Left renal cortex interstitium (tissue), 4 donors: ENCODE measurements at regions not wholly inside any gene's neighbourhood (a gene's known extent, or its start where the extent isn't known, plus 50 kb on each side); places are given as distances from the start of the nearest gene placed in this dataset.

Experiments used
- DNase-seq, 4 donors: peaks; one replicate each; pipeline ENCODE4 v3.0.0-alpha.2; 2013; ENCODE audit warnings: low read depth in 4 of 4, low spot score in 2 of 4, missing footprints in 1 of 4

DNA sequence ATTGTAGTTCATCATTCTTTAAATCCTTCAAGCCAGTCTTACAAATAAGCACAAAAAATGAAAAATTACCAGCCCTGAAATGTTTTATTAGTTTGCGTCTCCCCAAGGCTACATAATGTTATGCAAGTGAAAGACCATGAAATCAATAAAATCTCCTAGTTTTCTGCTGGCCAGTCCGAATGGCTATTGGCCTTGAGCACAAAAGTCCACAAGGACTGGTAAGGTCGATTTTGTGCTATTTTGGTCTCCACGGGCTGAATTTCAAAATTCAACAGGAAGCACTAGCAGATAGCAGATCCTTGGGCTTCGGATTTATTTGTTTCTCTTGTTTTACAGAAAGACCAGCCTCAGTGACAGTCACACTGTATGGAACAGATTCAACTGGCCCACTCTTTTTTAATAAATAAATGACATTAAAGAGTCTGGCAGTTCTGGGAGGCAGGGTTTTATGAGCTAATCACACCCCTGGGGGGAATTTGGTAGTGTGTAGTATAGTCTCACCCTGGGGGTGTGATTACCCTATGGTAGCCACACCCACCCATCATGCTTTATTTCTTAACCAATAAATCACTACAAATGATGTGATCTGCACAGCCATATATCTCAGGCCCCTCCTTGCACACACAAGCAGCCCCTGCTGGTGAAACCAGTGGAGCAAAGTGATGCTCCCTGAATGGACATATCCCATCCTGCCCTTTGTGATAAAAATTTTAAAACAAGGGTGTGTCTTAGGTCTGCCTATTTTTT lies 51.1 kb upstream of the TMEM33 start:
- DNase-seq: no peak

GRCh38 chr4:41882625-41883347 lies 52.4 kb upstream of the TMEM33 start:
- DNase-seq: no peak

GRCh38 chr4:41881981-41882624 lies 53.1 kb upstream of the TMEM33 start:
- no peak for DNase-seq

DNA sequence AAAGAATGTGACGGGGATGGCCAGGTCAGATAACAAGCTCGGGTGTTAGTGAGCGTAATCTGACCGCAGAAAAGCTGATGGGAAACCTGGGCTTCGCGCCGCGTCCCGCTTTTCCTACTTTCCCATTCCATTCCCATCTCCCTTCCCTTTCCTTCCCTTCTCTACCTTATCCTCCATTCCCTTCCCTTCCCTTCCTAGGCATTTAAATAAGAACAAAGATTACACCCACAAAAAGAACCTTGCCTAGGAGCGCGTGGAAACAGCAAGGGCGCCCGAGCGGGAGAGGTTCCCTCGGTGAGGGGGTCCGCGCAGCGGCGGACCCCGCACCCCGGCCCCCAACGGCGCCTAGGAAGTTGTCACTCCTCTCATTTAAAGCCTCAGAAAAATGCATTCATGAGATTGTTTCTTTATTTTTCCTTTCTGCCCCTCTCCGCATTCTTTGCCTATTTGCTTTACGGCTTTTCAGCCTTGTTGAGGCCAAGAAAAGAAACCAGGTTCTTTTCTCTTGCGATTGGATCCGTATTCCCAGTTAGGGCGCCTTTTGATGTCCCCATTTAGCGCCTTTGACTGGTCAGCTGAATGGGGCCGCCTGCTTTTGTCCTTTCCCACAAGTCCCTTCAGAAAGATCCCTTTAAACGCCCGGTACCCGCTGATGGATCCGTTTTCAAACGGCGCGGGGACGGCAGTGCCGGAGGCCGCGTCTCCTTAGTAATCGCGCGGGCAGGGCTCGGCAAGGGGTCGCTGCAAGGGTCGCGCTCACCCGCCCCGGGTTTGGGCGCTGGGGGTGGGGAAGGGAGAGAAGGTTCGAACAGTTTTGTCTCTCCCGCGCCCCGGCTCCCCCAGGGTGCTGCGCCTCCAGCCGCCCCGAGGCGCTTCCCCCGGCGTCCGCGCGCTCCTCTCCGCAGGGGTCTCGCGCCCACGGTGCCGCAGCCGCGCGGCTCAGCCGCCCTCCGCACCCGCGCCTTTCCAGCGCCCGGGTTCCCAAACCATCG lies 54.1 kb upstream of the TMEM33 start:
- DNase-seq: no peak

DNA sequence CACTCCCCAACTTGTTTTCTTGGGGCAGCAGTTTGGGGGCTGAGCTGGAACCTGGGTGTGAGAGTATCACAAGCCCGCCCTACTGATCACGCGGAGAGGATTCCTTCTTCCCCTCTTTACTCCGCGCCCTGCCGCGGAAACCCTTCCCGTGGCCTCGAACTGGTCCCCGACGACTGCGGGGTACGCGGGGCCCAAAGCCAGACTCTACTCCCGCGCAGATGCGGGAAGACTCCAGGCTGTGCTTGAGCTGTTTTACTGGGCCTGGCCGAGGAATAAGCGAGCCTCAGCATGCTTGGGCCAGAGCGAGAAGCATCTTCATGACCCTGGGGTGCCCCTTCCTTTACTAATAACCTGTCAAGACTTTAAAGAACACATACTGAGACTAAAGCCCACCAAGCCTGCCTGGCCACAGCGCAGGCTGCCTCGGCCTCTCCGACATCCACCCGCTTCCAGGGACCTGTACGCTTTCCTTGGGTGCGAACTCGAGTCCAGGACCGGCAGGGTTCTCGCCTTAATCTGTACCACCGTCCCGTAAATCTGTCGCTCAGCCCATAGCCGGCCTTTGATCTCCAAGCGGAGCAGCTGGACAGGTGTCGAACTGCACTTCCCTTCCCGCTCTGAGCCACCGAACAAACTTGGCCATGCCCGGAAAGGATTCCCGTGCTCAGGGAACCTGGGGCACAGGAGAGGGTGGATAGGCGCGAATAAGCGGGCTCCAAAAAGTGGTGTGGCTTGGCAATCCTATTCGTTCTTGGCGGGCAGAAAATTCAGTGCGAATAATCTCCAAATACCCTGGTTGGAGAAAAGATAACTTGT lies 55.0 kb upstream of the TMEM33 start:
- DNase-seq: no peak

DNA sequence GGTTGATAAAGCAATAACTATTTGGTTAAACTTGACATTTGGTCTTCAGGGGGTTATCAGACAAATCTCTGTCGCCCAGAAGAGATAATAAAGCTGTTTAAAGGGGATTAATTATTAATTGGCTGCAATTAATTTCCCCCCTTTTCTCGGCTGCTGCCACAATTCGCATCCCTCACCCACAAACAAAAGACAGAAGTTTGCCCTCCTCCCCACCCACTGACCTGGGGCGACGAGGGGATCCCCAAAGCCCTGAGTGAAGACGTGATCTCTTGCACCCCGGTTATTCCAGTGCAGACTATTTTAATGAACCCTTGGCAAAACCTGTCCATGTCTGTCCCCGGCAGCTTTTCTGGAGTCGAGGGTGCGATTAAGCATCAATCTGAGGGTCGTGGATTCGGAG lies 55.7 kb upstream of the TMEM33 start:
- DNase-seq: no peak

- DNase-seq: no peak
Measured at GRCh38 chr4:41878991-41879491, 56.2 kb upstream of the TMEM33 start.

DNA sequence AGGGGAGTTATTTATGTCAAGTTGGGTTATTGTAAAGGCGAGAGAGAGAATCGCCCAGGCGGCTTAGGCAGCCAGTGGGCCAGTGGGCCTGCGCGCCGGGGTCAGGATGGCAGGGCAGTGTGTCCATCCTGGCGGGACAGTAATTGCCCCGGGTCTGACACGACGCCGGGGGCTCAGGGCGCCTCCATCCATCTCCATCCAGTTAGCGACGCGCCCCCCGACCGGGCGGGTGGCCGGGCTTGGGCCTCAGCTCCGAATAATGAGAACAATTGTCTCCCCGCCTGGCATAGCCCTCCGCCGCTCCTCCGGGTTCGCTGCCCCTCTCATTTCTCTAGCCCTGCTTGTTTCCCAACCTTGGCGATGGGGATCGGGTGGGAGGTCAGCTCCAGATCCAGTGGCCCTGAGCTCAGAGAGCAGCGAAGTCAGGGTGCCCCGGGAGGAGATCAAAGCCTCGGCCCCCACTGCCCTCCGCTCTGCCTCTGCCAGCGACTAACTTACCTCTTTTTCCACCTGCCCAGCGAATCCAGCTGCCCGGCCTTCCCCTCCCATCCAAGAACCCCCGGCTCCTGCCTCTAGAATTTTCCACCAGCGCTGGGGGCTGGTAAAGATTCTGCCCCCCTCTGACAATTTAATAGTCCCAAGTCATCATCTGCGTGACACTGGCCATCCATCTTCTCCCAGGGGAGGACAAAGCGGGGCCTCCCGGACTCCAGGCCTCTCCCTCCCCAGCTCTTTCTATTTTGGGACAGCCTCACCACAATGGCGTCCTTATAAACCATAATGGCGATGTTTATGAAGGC lies 56.9 kb upstream of the TMEM33 start:
- DNase-seq: no peak

- no peak for DNase-seq
Measured at GRCh38 chr4:41877020-41877796, 58.0 kb upstream of the TMEM33 start.

GRCh38 chr4:41874873-41875272 lies 60.4 kb upstream of the TMEM33 start:
- no peak for DNase-seq

GRCh38 chr4:41874398-41874797 lies 60.8 kb upstream of the TMEM33 start:
- no peak for DNase-seq

- no peak for DNase-seq
Measured at GRCh38 chr4:41873380-41874295, 61.6 kb upstream of the TMEM33 start.

GRCh38 chr4:41870035-41870434 lies 65.2 kb upstream of the TMEM33 start:
- no peak for DNase-seq

DNA sequence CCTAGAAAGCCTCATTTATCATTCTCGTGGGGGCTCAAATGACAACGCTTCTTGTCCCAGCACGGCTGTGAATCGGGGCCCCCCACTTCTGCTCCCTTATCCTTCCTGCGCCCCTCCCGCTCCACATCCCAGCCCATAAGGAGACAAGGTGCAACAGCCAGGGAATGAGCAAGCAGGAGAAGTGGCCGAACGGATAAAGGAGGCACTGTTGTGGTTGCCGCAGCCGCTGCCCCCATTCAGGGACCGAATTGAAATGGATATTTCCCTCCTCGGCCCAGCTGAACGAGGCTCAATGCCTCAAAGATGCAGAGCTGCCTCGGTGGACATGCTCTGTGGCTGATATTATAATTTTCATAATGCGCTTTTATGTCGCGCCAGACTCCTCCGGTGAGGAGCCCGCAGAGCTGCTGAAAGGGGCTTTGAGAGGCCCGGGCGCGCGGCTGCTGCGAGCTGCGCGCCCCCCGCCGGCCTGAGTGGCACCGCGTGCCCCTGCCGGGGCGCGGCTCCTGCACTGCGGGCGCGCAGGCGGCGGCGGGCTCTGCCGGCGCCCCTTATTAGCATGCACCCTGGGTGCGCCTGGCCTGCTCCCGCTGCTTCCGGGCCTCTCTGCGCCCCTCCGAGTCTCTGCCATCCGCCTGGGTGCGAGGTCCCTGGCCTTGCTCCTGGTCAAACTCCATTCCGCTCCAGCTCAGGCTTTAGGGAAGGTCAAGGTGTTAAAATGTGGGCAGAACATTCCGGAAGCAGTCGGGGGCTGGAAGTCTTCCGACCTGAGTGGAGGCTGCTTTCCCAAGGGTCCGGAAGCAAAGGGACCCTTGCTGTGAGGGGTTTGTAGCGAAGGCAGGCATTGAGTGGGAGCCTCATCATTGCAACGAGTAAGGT lies 68.2 kb upstream of the TMEM33 start:
- DNase-seq: no peak

- no peak for DNase-seq
Measured at GRCh38 chr4:41865981-41866798, 69.0 kb upstream of the TMEM33 start.
